22Rv1 (cell line): ENCODE measurements at regions not wholly inside any gene's neighbourhood (a gene's known extent, or its start where the extent isn't known, plus 50 kb on each side); places are given as distances from the start of the nearest gene placed in this dataset.

Source experiments
- CTCF ChIP-seq: fragments of 450-650 bp; IDR thresholded peaks from 2 replicates; pipeline ENCODE4 v1.5.1; 2017; ENCODE audit warnings: mild to moderate bottlenecking
- ZFX ChIP-seq: fragments of 450-650 bp; IDR thresholded peaks from 2 replicates; pipeline ENCODE4 v1.6.1; 2017; ENCODE audit warnings: antibody characterized with exemption, borderline replicate concordance

- no peak for TF ChIP-seq CTCF
- no peak for TF ChIP-seq ZFX
Measured at GRCh38 chr22:27029584-27030130, 372.3 kb downstream of the MIAT start.
